Ovary (tissue), 7 donors: ENCODE measurements at regions not wholly inside any gene's neighbourhood (a gene's known extent, or its start where the extent isn't known, plus 50 kb on each side); places are given as distances from the start of the nearest gene placed in this dataset.

ENCODE experiments used
- DNase-seq, 5 donors: peaks; one replicate each; pipeline ENCODE4 v3.0.0-alpha.2; 2019 to 2020
- H3K27ac ChIP-seq, 2 donors: fragments of 200-600 bp; one replicate each; pipeline versions ENCODE4 v1.5.1 to v1.8.0; 2019 to 2022
- H3K27me3 ChIP-seq: fragments of 200-600 bp; one replicate; pipeline ENCODE4 v1.8.0; 2022
- H3K36me3 ChIP-seq: fragments of 200-600 bp; sonication (generic); one replicate; pipeline ENCODE4 v1.5.1; 2019
- H3K4me1 ChIP-seq: one replicate; pipeline ENCODE4 v1.8.1; 2013; ENCODE audit warnings: mild to moderate bottlenecking, moderate library complexity; ENCODE audit not compliant: insufficient read depth
- H3K4me3 ChIP-seq: fragments of 200-600 bp; sonication (generic); one replicate; pipeline ENCODE4 v1.5.1; 2017
- H3K9me3 ChIP-seq, 2 donors: fragments of 200-600 bp in 1 of 2; sonication (generic) in 1 of 2; one replicate each; pipeline versions ENCODE4 v1.5.1 to v1.8.1; 2013 to 2019; ENCODE audit warnings: mild to moderate bottlenecking in 1 of 2, moderate library complexity in 1 of 2
- CTCF ChIP-seq, 3 donors: fragments of 450-650 bp in 2 of 3; fragments of 200-600 bp in 1 of 3; IDR thresholded peaks; one replicate each; pipeline versions ENCODE4 v1.5.1 to v1.8.0; 2016 to 2022; ENCODE audit warnings: antibody characterized with exemption in 3 of 3, mild to moderate bottlenecking in 1 of 3
- EP300 ChIP-seq: sonication (generic); formaldehyde crosslinking; IDR thresholded peaks from one replicate; pipeline ENCODE4 v1.6.1; 2017; ENCODE audit warnings: antibody characterized with exemption
- POLR2A ChIP-seq: fragments of 450-650 bp; IDR thresholded peaks from one replicate; pipeline ENCODE4 v1.6.1; 2017; ENCODE audit warnings: antibody characterized with exemption, mild to moderate bottlenecking, moderate library complexity
- WGBS, 3 donors: extraction: QIAGEN DNeasy Blood & Tissue Kit in 1 of 3; methylation state at CpG; one replicate each; pipeline versions ENCODE4 v1.1.5 to v1.1.7; 2013 to 2017; 5-methylcytosine and 5-hydroxymethylcytosine counted together
- intact Hi-C, 4 donors: fragments of 100-400 bp; cut with DNase I; formaldehyde crosslinking; loops; one replicate each; pipeline versions ENCODE4 v1.11.0 to v1.15.1; 2022 to 2023
- donor health status: DM: no; HTN: no; CAD: no; lungs with moderate emphysema.
- donor health status: DM: no; HTN: no; CAD: no.
- donor health status: Bipolar disorder and iron deficiency.
- donor health status: DM: no; HTN: no; CAD: no.
- donor health status: DM: yes; HTN: yes; CAD: no.

GRCh38 chr6:105783333-105783935 is 302.7 kb upstream of the PRDM1 start:
- Histone ChIP-seq H3K4me1 (no peaks in the 10 kb centered on the region), H3K9me3 (no peaks in the 10 kb centered on the region), H3K4me3 (no peak overlapping the region), H3K27ac (no peak overlapping the region), H3K27me3 (no peaks in the 10 kb centered on the region), H3K36me3 (no peaks in the 10 kb centered on the region)
- intact Hi-C loops, result no loop called here
- 79 to 83% (median 79%) methylated on average over 8 of the region's 8 CpGs for WGBS, 3 donors
- TF ChIP-seq POLR2A, result no peak
- TF ChIP-seq EP300, result no peak
- no peak for TF ChIP-seq CTCF (IDR thresholded peaks at IDR 0.05)
- DNase-seq, result no peak

- no peak for DNase-seq
- Histone ChIP-seq H3K9me3 (no peaks in the 10 kb centered on the region), H3K27me3 (no peaks in the 10 kb centered on the region), H3K4me3 (no peak overlapping the region), H3K27ac (no peak overlapping the region), H3K36me3 (no peaks in the 10 kb centered on the region), H3K4me1 (no peaks in the 10 kb centered on the region)
- 86 to 92% (median 90%) methylated on average over 3 of the region's 3 CpGs for whole genome bisulfite sequencing, 3 donors
- TF ChIP-seq CTCF (IDR thresholded peaks at IDR 0.05) (no peak), POLR2A (no peak), EP300 (no peak)
- intact Hi-C loops, result no loop called here
Observed at GRCh38 chr6:105781915-105782314, 304.2 kb upstream of the PRDM1 start.

GRCh38 chr6:105781248-105781647 is 304.9 kb upstream of the PRDM1 start:
- DNase-seq, result no peak
- no peaks in the 10 kb centered on the region for H3K4me1 ChIP-seq
- H3K27ac ChIP-seq, result no peak overlapping the region
- no peaks in the 10 kb centered on the region for H3K36me3 ChIP-seq
- H3K9me3 ChIP-seq, result no peaks in the 10 kb centered on the region
- no peak overlapping the region for H3K4me3 ChIP-seq
- 76 to 82% (median 76%) methylated on average over 7 of the region's 7 CpGs for WGBS, 3 donors
- TF ChIP-seq EP300, result no peak
- TF ChIP-seq POLR2A, result no peak
- TF ChIP-seq CTCF (IDR thresholded peaks at IDR 0.05), result no peak
- no peaks in the 10 kb centered on the region for H3K27me3 ChIP-seq
- intact Hi-C loops, result no loop called here

GRCh38 chr6:105780146-105780860 is 305.8 kb upstream of the PRDM1 start:
- DNase-seq, result no peak
- TF ChIP-seq EP300 (no peak), CTCF (IDR thresholded peaks at IDR 0.05) (no peak), POLR2A (no peak)
- no peak overlapping the region for H3K27ac ChIP-seq
- H3K9me3 ChIP-seq, result no peaks in the 10 kb centered on the region
- H3K27me3 ChIP-seq, result no peaks in the 10 kb centered on the region
- 91 to 95% (median 93%) methylated on average over 12 of the region's 12 CpGs for WGBS, 3 donors
- no peaks in the 10 kb centered on the region for H3K4me1 ChIP-seq
- H3K36me3 ChIP-seq, result no peaks in the 10 kb centered on the region
- no peak overlapping the region for H3K4me3 ChIP-seq
- intact Hi-C loops, result no loop called here
